Choroid plexus epithelial cell (primary cell): ENCODE measurements at regions not wholly inside any gene's neighbourhood (a gene's known extent, or its start where the extent isn't known, plus 50 kb on each side); places are given as distances from the start of the nearest gene placed in this dataset.

Experiments used
- DNase-seq: peaks from one replicate; pipeline ENCODE4 v3.0.0-alpha.2; 2010; ENCODE audit warnings: low read depth
- H3K4me3 ChIP-seq: 2 replicates; pipeline ENCODE4 v1.5.1; 2011; ENCODE audit warnings: low read depth, mild to moderate bottlenecking, control low read depth, low read length, moderate library complexity
- CTCF ChIP-seq: conservative IDR thresholded peaks from 2 replicates; pipeline ENCODE4 v1.5.1; 2011; ENCODE audit warnings: low read depth, mild to moderate bottlenecking, control low read depth, inconsistent platforms, low read length, moderate library complexity

- no peak for DNase-seq
Measured at GRCh38 chr13:85724546-85725432, 74.4 kb downstream of the SLITRK6 start.

GRCh38 chr13:85719749-85720148, 79.5 kb downstream of the SLITRK6 start:
- no peak for TF ChIP-seq CTCF
- no peak overlapping the region for H3K4me3 ChIP-seq
- no peak for DNase-seq

More at GRCh38 chr13:85724546-85725432, 74.4 kb downstream of the SLITRK6 start:
- no peak for TF ChIP-seq CTCF
- no peak overlapping the region for H3K4me3 ChIP-seq

- no peak for TF ChIP-seq CTCF
- no peak for DNase-seq
- no peak overlapping the region for H3K4me3 ChIP-seq
Measured at GRCh38 chr13:85717921-85718320, 81.3 kb downstream of the SLITRK6 start.

- no peak overlapping the region for H3K4me3 ChIP-seq
- no peak for TF ChIP-seq CTCF
- DNase-seq, result no peak
Measured at GRCh38 chr13:85710545-85710944, 88.7 kb downstream of the SLITRK6 start.

- H3K4me3 ChIP-seq, result no peak overlapping the region
- TF ChIP-seq CTCF, result no peak
- DNase-seq, result no peak
Measured at GRCh38 chr13:85709721-85710120, 89.5 kb downstream of the SLITRK6 start.

- DNase-seq, result peak; percentile 9
- H3K4me3 ChIP-seq, result no peak overlapping the region
- TF ChIP-seq CTCF, result no peak
Measured at GRCh38 chr13:85709072-85709471, 90.1 kb downstream of the SLITRK6 start.

- no peak for TF ChIP-seq CTCF
- DNase-seq, result no peak
Measured at GRCh38 chr13:85700906-85701305, 98.3 kb downstream of the SLITRK6 start.

More at GRCh38 chr13:85700906-85701305, 98.3 kb downstream of the SLITRK6 start:
- no peak overlapping the region for H3K4me3 ChIP-seq
